Lower lobe of right lung (tissue), 2 donors: ENCODE measurements at regions not wholly inside any gene's neighbourhood (a gene's known extent, or its start where the extent isn't known, plus 50 kb on each side); places are given as distances from the start of the nearest gene placed in this dataset.
"Not testable (repeated sequence)": the region's sequence is repeated elsewhere in the genome, so short reads cannot be mapped to it uniquely, and the experiment has no call there.

ENCODE experiments used
- ATAC-seq, 2 donors: fragments of 200-7000 bp; cut with Tn5 transposase; one replicate each; pipeline ENCODE4 v1.9.1; 2020 to 2022; ENCODE audit warnings: mild to moderate bottlenecking in 2 of 2, moderate library complexity in 2 of 2
- DNase-seq: peaks from one replicate; pipeline ENCODE4 v3.0.0-alpha.2; 2020
- H3K27ac ChIP-seq: fragments of 200-600 bp; one replicate; pipeline ENCODE4 v1.8.0; 2022
- H3K27me3 ChIP-seq: fragments of 200-600 bp; one replicate; pipeline ENCODE4 v1.8.0; 2022; ENCODE audit warnings: low read depth
- H3K36me3 ChIP-seq: fragments of 200-600 bp; one replicate; pipeline ENCODE4 v1.8.0; 2022; ENCODE audit warnings: mild to moderate bottlenecking
- H3K4me1 ChIP-seq: fragments of 200-600 bp; one replicate; pipeline ENCODE4 v1.8.0; 2022
- H3K4me3 ChIP-seq: fragments of 200-600 bp; one replicate; pipeline ENCODE4 v1.8.0; 2022; ENCODE audit warnings: mild to moderate bottlenecking
- H3K9me3 ChIP-seq: fragments of 200-600 bp; one replicate; pipeline ENCODE4 v1.8.0; 2022
- intact Hi-C: fragments of 100-400 bp; cut with DNase I; formaldehyde crosslinking; loops from one replicate; pipeline ENCODE4 v1.11.0; 2022
- TF ChIP-seq, protein P1 (sequence below): fragments of 200-600 bp; IDR thresholded peaks from one replicate; pipeline ENCODE4 v1.8.0; 2022; ENCODE audit warnings: antibody characterized with exemption, mild to moderate bottlenecking
- donor health status: DM: no; HTN: yes; CAD: no; lungs with severe emphysema.

DNA sequence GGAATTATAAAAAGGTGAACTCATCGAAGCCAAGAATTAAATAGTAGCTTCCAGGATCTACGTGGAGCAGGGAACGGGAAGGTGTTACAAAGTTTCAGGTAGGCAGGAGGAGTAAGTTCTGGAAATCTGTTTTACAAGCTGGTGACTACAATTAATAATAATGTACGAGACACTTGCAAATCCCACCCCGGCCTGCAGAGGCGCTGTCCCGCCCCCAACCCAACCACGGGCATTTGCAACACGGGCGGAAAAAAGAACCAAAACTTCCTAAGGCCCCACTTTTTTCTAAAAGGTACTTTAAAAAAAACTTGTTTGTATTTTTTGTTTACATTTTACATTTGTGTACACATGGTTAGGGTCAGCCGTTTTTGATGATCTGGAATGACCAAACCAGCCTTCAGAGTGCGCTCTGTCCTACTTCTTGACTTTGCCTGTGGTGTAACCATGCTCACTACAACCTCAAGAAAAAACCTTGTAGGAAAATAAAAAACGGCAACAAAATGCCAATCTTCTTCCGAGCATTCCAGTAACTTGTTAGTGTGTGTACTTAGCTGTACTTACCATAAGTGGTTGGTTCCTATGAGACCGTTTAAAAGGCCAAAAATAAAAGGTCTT is 449.6 kb upstream of the B3GAT1 start:
- no peak overlapping the region for H3K27ac ChIP-seq
- H3K9me3 ChIP-seq, result no peaks in the 10 kb centered on the region
- H3K4me1 ChIP-seq, result no peaks in the 10 kb centered on the region
- TF ChIP-seq, protein P1, sequence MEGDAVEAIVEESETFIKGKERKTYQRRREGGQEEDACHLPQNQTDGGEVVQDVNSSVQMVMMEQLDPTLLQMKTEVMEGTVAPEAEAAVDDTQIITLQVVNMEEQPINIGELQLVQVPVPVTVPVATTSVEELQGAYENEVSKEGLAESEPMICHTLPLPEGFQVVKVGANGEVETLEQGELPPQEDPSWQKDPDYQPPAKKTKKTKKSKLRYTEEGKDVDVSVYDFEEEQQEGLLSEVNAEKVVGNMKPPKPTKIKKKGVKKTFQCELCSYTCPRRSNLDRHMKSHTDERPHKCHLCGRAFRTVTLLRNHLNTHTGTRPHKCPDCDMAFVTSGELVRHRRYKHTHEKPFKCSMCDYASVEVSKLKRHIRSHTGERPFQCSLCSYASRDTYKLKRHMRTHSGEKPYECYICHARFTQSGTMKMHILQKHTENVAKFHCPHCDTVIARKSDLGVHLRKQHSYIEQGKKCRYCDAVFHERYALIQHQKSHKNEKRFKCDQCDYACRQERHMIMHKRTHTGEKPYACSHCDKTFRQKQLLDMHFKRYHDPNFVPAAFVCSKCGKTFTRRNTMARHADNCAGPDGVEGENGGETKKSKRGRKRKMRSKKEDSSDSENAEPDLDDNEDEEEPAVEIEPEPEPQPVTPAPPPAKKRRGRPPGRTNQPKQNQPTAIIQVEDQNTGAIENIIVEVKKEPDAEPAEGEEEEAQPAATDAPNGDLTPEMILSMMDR, result no peak
- H3K4me3 ChIP-seq, result no peak overlapping the region
- intact Hi-C loops, result no loop called here
- ATAC-seq (no peak), DNase-seq (no peak)
- H3K36me3 ChIP-seq, result no peaks in the 10 kb centered on the region
- no peaks in the 10 kb centered on the region for H3K27me3 ChIP-seq

DNA sequence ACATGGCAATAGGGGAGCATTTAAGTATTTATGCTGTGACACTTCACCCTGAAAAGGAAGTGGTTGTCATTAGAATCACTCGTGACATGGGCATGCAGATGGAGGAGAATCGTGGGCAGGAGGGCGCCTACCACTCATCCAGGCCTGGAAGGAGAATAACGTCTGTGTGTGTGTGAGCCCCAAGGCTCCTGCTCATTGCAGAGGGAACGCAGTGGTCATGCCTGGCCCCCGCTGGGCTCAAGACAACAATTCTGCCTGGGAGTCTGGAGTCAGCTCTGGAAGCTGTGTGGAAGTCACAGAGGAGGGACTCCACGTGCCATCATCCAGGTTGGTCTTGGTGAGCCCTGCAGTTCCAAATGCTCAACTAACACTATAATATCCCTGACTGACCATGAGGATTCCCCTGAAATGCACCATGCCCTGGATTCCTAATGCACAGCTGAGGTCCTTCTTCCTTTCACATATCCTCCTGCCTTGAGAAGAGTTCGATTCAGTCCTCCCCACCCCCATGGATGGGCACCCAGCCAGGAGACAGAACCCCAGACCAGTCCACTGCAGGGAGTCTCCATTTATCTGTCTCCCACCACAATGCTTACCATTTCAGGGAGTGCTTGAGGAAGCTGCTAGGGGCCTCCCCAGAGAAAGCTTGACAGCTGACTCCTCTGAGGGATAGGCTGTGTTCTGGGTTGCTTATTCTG is 446.9 kb upstream of the B3GAT1 start:
- H3K9me3 ChIP-seq, result no peaks in the 10 kb centered on the region
- no peaks in the 10 kb centered on the region for H3K27me3 ChIP-seq
- intact Hi-C loops, result no loop called here
- no peaks in the 10 kb centered on the region for H3K4me1 ChIP-seq
- H3K27ac ChIP-seq, result no peak overlapping the region
- no peaks in the 10 kb centered on the region for H3K36me3 ChIP-seq
- TF ChIP-seq, protein P1, result no peak
- DNase-seq (no peak), ATAC-seq (no peak)
- H3K4me3 ChIP-seq, result no peak overlapping the region

DNA sequence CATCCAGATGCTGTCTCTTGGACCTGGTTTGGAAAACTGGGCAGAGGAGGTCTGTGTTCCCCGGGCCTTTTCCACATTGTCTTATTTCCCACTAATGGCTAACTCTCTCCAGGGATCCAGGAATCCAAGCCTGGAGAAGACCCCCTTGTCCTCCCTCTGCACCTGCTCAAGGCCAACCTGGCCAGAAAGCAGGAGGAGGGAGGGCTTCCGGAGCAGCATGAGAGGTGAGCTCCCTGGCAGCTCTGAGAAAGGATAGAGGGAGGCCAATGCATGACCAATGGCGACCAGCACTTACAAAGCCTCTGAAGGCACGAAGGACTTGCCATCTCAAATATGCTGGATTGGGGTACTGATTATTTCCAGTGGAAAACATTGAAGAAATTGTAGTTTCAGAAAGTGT is 445.0 kb upstream of the B3GAT1 start:
- Histone ChIP-seq H3K4me1 (no peaks in the 10 kb centered on the region), H3K4me3 (no peak overlapping the region), H3K9me3 (no peaks in the 10 kb centered on the region), H3K27me3 (no peaks in the 10 kb centered on the region), H3K27ac (no peak overlapping the region), H3K36me3 (no peaks in the 10 kb centered on the region)
- DNase-seq, result no peak
- intact Hi-C loops, result no loop called here
- no peak for ATAC-seq
- TF ChIP-seq, protein P1, result no peak

DNA sequence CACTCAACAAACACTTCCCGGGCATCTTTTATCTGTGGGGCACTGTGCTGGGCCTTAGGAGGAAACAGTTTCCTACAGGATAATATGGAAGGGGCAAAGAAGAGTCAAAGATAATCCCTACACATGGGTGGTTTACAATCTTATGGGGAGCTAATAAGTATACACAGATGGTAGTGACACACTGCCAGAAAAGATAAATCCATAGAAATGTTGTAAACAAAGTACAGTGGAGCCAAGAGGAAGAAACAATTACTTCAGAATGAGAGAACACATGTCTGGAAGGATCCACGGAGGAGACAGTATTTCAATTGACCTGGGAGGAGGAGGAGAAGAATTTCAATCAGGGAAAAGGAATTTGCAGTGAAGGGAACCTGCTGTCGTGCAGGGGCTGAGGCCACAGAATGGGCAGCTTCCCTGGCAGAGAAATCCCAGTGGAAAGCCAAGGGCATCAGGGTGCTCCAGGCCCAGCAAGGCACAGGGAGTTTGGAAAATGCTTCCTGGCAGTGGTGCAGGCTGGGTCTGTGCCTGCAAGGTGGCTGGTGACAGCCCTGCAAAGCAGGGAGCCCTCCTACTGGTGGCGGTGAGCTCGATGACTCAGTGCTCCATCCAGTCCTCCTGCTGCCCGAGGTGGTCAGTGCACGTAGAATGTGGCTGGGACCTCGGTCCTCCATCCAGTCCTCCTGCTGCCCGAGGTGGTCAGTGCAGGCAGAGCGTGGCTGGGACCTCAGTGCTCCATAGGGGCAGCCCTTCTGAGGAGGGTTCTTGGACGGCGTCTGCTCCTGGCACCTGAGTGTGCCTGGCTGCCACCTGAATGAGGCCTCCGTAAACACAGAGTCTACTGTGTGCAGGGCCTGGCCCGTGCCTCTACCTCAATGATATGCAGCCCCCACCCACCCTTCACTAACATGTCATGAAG is 444.3 kb upstream of the B3GAT1 start:
- Histone ChIP-seq H3K4me1 (no peaks in the 10 kb centered on the region), H3K36me3 (no peaks in the 10 kb centered on the region), H3K27ac (no peak overlapping the region), H3K27me3 (no peaks in the 10 kb centered on the region), H3K9me3 (no peaks in the 10 kb centered on the region), H3K4me3 (no peak overlapping the region)
- no peak for ATAC-seq
- DNase-seq, result no peak
- TF ChIP-seq, protein P1, result no peak
- intact Hi-C loops, result no loop called here

DNA sequence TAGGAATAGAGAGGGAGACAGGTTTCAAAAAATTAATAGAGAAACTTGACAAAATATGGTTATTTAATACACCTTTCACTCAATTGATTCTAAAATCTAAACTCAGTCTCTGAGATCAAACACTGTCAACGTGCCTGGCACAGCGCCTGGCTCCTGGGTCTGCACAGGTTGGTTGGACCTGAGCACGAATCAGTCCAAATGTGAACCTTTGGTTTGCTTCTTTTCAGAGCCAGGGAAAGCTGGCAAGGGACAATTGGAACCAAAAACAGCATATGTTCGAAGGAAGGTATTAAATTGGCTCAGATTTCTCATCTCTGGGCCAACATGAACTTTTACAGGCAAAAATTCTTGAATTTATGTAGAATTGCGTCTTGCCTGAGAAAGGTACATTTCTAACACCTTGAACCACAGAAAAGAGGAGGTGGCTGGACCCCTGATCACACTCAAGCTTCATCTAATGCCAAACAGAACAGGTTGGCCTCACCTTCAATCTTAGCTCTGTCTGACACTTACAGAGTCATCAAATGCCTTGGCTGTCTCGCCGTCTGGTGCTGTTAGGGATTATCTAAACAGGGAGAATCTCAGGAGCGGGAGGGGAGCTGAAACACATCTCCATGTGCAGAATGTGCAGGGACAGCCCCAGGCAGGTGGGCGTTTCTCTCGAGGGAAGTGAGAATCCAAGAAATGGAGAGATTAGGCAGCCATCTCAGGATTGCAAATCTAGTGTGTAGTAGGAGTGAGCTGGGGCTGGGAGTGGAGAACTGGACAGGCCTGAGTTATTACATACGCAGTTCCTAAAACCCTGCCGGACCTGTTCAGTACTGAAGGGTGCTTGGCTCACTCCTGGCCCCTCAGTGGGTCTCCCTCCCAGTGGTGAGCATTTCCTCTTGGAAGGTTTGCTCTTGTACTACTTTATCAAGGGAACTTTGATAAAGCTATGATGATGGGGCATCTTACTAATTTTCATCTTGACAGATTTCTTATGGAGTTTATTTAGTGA is 442.2 kb upstream of the B3GAT1 start:
- Histone ChIP-seq H3K36me3 (no peaks in the 10 kb centered on the region), H3K9me3 (no peaks in the 10 kb centered on the region), H3K4me3 (no peak overlapping the region), H3K4me1 (no peaks in the 10 kb centered on the region), H3K27ac (no peak overlapping the region), H3K27me3 (no peaks in the 10 kb centered on the region)
- intact Hi-C loops, result no loop called here
- TF ChIP-seq, protein P1, result no peak
- DNase-seq (no peak), ATAC-seq (peak in 1 of 2 donors; percentile 68)

DNA sequence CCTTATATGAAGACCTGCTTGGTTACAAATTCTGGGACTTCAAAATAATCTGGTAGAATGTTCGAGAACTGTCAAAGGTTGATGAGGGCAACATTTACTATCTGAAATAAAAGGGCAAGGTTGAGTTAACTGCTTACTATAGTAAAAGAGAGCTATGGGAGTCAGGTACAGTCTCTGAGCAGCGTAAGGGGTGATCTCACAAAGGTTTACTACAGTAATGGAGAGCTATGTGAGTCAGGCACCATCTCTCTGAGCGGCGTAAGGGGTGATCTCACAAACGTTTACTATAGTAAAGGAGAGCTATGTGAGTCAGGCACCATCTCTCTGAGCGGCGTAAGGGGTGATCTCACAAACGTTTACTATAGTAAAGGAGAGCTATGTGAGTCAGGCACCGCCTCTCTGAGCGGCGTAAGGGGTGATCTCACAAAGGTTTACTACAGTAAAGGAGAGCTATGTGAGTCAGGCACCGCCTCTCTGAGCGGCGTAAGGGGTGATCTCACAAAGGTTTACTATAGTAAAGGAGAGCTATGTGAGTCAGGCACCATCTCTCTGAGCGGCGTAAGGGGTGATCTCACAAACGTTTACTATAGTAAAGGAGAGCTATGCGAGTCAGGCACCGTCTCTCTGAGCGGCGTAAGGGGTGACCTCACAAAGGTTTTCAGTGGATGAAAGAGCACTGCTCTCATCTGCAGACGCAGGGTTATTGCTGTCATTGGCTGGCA is 439.6 kb upstream of the B3GAT1 start:
- H3K4me3 ChIP-seq, ATAC-seq, H3K27ac ChIP-seq, H3K9me3 ChIP-seq, intact Hi-C loops, DNase-seq, H3K4me1 ChIP-seq, H3K27me3 ChIP-seq, H3K36me3 ChIP-seq: not testable (repeated sequence)
